ENCODE measurements at regions not wholly inside any gene's neighbourhood (a gene's known extent, or its start where the extent isn't known, plus 50 kb on each side); places are given as distances from the start of the nearest gene placed in this dataset.
"Not testable (repeated sequence)": the region's sequence is repeated elsewhere in the genome, so short reads cannot be mapped to it uniquely, and the experiment has no call there.

GRCh38 chr2:145798419-145798818 is 1278.5 kb upstream of the ZEB2 start:
- H3K4me3 ChIP-seq (ENCODE audit: control insufficient read depth, low read depth, low read length) = no peak overlapping the region
- no peak for TF ChIP-seq CTCF (IDR thresholded peaks at IDR 0.05; ENCODE audit: control insufficient read depth, insufficient read depth, low read depth, low read length, missing control alignments)
- no peak for DNase-seq (ENCODE audit: low read depth)

GRCh38 chr2:145797692-145798091 is 1277.8 kb upstream of the ZEB2 start:
- TF ChIP-seq CTCF (IDR thresholded peaks at IDR 0.05; ENCODE audit: control insufficient read depth, insufficient read depth, low read depth, low read length, missing control alignments) = no peak
- no peak overlapping the region for H3K4me3 ChIP-seq (ENCODE audit: control insufficient read depth, low read depth, low read length)
- DNase-seq (ENCODE audit: low read depth) = no peak

- TF ChIP-seq CTCF (IDR thresholded peaks at IDR 0.05; ENCODE audit: control insufficient read depth, insufficient read depth, low read depth, low read length, missing control alignments) = no peak
- no peak overlapping the region for H3K4me3 ChIP-seq (ENCODE audit: control insufficient read depth, low read depth, low read length)
- no peak for DNase-seq (ENCODE audit: low read depth)
Observed at GRCh38 chr2:145792745-145793144, 1272.8 kb upstream of the ZEB2 start.

- TF ChIP-seq CTCF (IDR thresholded peaks at IDR 0.05; ENCODE audit: control insufficient read depth, insufficient read depth, low read depth, low read length, missing control alignments) = no peak
- no peak for DNase-seq (ENCODE audit: low read depth)
Observed at GRCh38 chr2:145789636-145790035, 1269.7 kb upstream of the ZEB2 start.

GRCh38 chr2:145787597-145788361 is 1267.9 kb upstream of the ZEB2 start:
- not testable (repeated sequence) for DNase-seq (ENCODE audit: low read depth)

More at GRCh38 chr2:145789636-145790035, 1269.7 kb upstream of the ZEB2 start:
- H3K4me3 ChIP-seq (ENCODE audit: control insufficient read depth, low read depth, low read length) = no peak overlapping the region

GRCh38 chr2:145782607-145783006 is 1262.7 kb upstream of the ZEB2 start:
- not testable (repeated sequence) for DNase-seq (ENCODE audit: low read depth); H3K4me3 ChIP-seq (ENCODE audit: control insufficient read depth, low read depth, low read length)

More at GRCh38 chr2:145787597-145788361, 1267.9 kb upstream of the ZEB2 start:
- not testable (repeated sequence) for H3K4me3 ChIP-seq (ENCODE audit: control insufficient read depth, low read depth, low read length)

- TF ChIP-seq CTCF (IDR thresholded peaks at IDR 0.05; ENCODE audit: control insufficient read depth, insufficient read depth, low read depth, low read length, missing control alignments) = no peak
- no peak for DNase-seq (ENCODE audit: low read depth)
- no peak overlapping the region for H3K4me3 ChIP-seq (ENCODE audit: control insufficient read depth, low read depth, low read length)
Observed at GRCh38 chr2:145777914-145778313, 1258.0 kb upstream of the ZEB2 start.

- TF ChIP-seq CTCF (IDR thresholded peaks at IDR 0.05; ENCODE audit: control insufficient read depth, insufficient read depth, low read depth, low read length, missing control alignments) = no peak
- H3K4me3 ChIP-seq (ENCODE audit: control insufficient read depth, low read depth, low read length) = no peak overlapping the region
- DNase-seq (ENCODE audit: low read depth) = no peak
Observed at GRCh38 chr2:145777297-145777696, 1257.4 kb upstream of the ZEB2 start.
